A549 (cell line): ENCODE measurements at regions not wholly inside any gene's neighbourhood (a gene's known extent, or its start where the extent isn't known, plus 50 kb on each side); places are given as distances from the start of the nearest gene placed in this dataset.

Source experiments
- CTCF ChIP-seq: fragments of >200 bp; sonication (Bioruptor Twin); formaldehyde crosslinking; IDR thresholded peaks from 3 replicates; pipeline ENCODE4 v1.5.1; 2016
- E2F6 ChIP-seq: IDR thresholded peaks from 2 replicates; pipeline ENCODE4 v1.6.1; 2012; ENCODE audit warnings: low read depth, borderline replicate concordance
- EP300 ChIP-seq, 2 experiments: fragments of >200 bp; sonication (Bioruptor Twin); formaldehyde crosslinking; IDR thresholded peaks; 2 replicates in 1 of 2; 3 replicates in 1 of 2; pipeline ENCODE4 v1.6.1; 2016 to 2017
- HDAC2 ChIP-seq: fragments of 200-600 bp; sonication (generic); IDR thresholded peaks from 2 replicates; pipeline ENCODE4 v1.6.1; 2016
- KDM5A ChIP-seq: fragments of 200-600 bp; sonication (generic); IDR thresholded peaks from 2 replicates; pipeline ENCODE4 v1.6.1; 2016; ENCODE audit warnings: antibody characterized with exemption, mild to moderate bottlenecking
- MAZ ChIP-seq: fragments of 150-350 bp; IDR thresholded peaks from 2 replicates; pipeline ENCODE4 v1.6.1; 2014; ENCODE audit warnings: antibody characterized with exemption, low read depth, low read length, borderline replicate concordance
- POLR2A ChIP-seq: IDR thresholded peaks from 2 replicates; pipeline ENCODE4 v1.6.1; 2012; ENCODE audit warnings: mild to moderate bottlenecking, low read length
- RCOR1 ChIP-seq: fragments of 150-350 bp; IDR thresholded peaks from 2 replicates; pipeline ENCODE4 v1.6.1; 2014; ENCODE audit warnings: antibody characterized with exemption, low read length, low read depth
- RFX5 ChIP-seq: fragments of 450-650 bp; IDR thresholded peaks from 2 replicates; pipeline ENCODE4 v1.7.1; 2014; ENCODE audit warnings: antibody characterized with exemption, mild to moderate bottlenecking, moderate library complexity
- ZFP36 ChIP-seq: fragments of 450-650 bp; IDR thresholded peaks from 2 replicates; pipeline ENCODE4 v1.6.1; 2014; ENCODE audit warnings: borderline replicate concordance; ENCODE audit not compliant: partially characterized antibody
- ZSCAN20 ChIP-seq: fragments of 250-450 bp; sonication (Bioruptor Pico); IDR thresholded peaks from 2 replicates; pipeline ENCODE4 v1.8.0; 2022; ENCODE audit warnings: mild to moderate bottlenecking, moderate library complexity
- TF ChIP-seq, protein P1 (sequence below): fragments of >200 bp; sonication (Bioruptor Twin); formaldehyde crosslinking; IDR thresholded peaks from 2 replicates; pipeline ENCODE4 v1.6.1; 2016

DNA sequence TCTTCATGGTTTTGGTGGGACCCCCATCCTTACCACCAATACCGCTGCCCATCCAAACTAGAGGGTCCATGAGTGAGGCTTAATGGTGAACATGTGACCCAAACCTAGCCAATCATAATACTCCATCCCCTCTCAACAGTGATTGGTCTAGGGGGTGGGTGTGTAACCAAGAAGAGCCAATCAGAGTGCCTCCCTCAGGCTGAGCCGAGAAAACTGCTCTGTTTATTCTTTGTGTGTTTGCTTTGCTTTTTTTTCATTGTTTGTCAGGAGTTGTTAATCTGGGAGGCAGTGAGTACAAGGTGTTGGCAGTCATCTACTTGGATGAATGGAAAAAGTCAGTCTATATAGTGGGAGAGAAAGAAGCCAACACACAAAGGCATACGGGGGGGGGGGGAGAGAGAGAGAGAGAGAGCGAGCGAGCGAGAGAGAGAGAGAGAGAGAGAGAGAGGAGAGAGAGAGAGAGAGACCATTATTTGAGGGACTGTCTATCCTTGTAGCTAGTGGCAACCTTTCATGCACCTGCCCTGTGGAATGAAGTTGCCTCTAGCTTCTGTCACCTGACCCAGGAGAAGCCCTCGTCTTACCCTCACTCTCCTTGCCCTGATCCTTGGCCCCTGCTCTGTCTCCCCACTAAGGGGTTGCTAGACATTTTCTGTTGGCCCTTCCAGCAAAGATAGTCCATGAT is 441.7 kb downstream of the TYW1 start:
- TF ChIP-seq E2F6 (no peak), CTCF (no peak), MAZ (no peak), RCOR1 (no peak), HDAC2 (no peak), POLR2A (no peak), ZFP36 (no peak), ZSCAN20 (CRISPR knock-in tag) (no peak), RFX5 (no peak), KDM5A (no peak), EP300 (IDR thresholded peaks at IDR 0.05) (no peak)
- TF ChIP-seq, protein P1, sequence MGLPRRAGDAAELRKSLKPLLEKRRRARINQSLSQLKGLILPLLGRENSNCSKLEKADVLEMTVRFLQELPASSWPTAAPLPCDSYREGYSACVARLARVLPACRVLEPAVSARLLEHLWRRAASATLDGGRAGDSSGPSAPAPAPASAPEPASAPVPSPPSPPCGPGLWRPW: no peak
